ENCODE measurements at regions not wholly inside any gene's neighbourhood (a gene's known extent, or its start where the extent isn't known, plus 50 kb on each side); places are given as distances from the start of the nearest gene placed in this dataset.

DNA sequence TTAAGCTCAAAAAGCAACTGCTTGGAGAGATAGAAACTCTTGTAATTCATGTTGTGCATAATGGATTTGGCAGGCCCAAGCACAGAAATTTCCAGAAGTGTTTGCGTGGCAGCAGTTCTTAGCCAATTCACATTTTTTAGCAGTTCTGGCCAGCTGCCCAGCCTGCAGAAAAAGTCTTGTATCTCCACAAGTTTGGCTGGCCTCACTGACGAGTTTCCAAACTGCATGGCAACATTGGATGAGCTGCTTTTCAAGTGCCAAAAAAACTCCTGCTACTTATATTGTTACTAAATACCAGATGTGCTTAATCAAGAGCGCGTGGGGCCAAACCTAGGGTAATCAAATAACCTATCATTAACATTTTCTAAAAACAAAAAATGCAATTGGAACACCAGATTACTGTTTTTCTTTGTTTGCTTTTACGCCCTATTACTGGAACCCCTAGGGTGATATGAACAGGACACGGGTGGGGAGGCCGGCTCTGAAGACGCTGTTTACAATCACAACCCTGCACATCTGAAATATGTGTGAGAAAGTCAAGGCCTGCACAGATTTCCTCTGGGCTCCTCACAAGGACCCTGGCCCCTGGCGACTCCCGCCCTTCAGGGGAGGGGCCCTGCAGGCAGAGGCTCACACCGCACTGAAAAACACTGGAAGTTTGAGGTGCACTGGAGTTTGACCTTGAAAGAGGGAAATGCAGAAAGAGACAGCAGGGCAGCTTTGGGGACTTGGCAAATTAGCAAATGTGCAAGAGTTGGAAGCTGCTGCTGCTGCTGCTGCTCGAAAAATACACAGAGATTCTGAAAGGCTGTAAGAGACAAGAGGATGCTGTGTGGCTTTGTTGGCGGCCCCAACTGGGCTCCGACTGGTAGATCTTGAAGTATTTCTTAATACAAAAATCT, 55.2 kb upstream of the TARBP1 start:
- TF ChIP-seq MXI1 (IDR thresholded peaks at IDR 0.05; ENCODE audit: borderline replicate concordance, low read depth, low read length) (0 out of 2 replicates have a peak, but pooled peaks have one; percentile 16), NFE2L2 (IDR thresholded peaks at IDR 0.05; ENCODE audit: low read depth, low read length) (no peak), POLR2A (IDR thresholded peaks at IDR 0.05; ENCODE audit: low read depth, low read length) (no peak), USF2 (IDR thresholded peaks at IDR 0.05; ENCODE audit: low read depth, low read length) (no peak), BHLHE40 (IDR thresholded peaks at IDR 0.05; ENCODE audit: low read depth, low read length) (no peak), RFX5 (IDR thresholded peaks at IDR 0.05; ENCODE audit: low read depth, low read length) (peak; percentile 37; the same call in 1 of the 2 replicates), RAD21 (IDR thresholded peaks at IDR 0.05; ENCODE audit: low read length) (no peak), SMC3 (IDR thresholded peaks at IDR 0.05; ENCODE audit: low read depth, low read length) (no peak), MAZ (IDR thresholded peaks at IDR 0.05; ENCODE audit: borderline replicate concordance, low read depth, low read length) (no peak), MAFK (IDR thresholded peaks at IDR 0.05; ENCODE audit: low read depth, low read length) (no peak), CEBPB (IDR thresholded peaks at IDR 0.05; ENCODE audit: low read depth, low read length) (peak; percentile 69; the same call in 1 of the 2 replicates)
- TF ChIP-seq, protein P1, sequence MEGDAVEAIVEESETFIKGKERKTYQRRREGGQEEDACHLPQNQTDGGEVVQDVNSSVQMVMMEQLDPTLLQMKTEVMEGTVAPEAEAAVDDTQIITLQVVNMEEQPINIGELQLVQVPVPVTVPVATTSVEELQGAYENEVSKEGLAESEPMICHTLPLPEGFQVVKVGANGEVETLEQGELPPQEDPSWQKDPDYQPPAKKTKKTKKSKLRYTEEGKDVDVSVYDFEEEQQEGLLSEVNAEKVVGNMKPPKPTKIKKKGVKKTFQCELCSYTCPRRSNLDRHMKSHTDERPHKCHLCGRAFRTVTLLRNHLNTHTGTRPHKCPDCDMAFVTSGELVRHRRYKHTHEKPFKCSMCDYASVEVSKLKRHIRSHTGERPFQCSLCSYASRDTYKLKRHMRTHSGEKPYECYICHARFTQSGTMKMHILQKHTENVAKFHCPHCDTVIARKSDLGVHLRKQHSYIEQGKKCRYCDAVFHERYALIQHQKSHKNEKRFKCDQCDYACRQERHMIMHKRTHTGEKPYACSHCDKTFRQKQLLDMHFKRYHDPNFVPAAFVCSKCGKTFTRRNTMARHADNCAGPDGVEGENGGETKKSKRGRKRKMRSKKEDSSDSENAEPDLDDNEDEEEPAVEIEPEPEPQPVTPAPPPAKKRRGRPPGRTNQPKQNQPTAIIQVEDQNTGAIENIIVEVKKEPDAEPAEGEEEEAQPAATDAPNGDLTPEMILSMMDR (conservative IDR thresholded peaks at IDR 0.05; ENCODE audit: low read depth, low read length): no peak

Measured in IMR-90 (cell line).